Activated CD4-positive, alpha-beta T cell treated with anti-CD3 and anti-CD28 coated beads, Interleukin-2, amount 10 ng/mL, durations not matched to agents 24 days and 14 days (primary cell): ENCODE measurements at regions not wholly inside any gene's neighbourhood (a gene's known extent, or its start where the extent isn't known, plus 50 kb on each side); places are given as distances from the start of the nearest gene placed in this dataset.

Experiments
- DNase-seq: peaks from one replicate; pipeline ENCODE4 v3.0.0; 2022
- H3K27ac Mint-ChIP-seq: one replicate; pipeline ENCODE4 v1.8.0; 2022; ENCODE audit warnings: mild to moderate bottlenecking, mixed read lengths
- H3K27me3 Mint-ChIP-seq: one replicate; pipeline ENCODE4 v1.8.0; 2022; ENCODE audit warnings: mixed read lengths
- H3K36me3 Mint-ChIP-seq: one replicate; pipeline ENCODE4 v1.8.0; 2022; ENCODE audit warnings: low read depth, mild to moderate bottlenecking, mixed read lengths
- H3K4me1 Mint-ChIP-seq: one replicate; pipeline ENCODE4 v1.8.0; 2021; ENCODE audit warnings: mixed read lengths
- H3K4me3 Mint-ChIP-seq: one replicate; pipeline ENCODE4 v1.8.0; 2022; ENCODE audit warnings: mild to moderate bottlenecking, moderate library complexity, mixed read lengths
- H3K9me3 Mint-ChIP-seq: one replicate; pipeline ENCODE4 v1.8.0; 2021; ENCODE audit warnings: mixed read lengths
- intact Hi-C: fragments of 100-400 bp; cut with micrococcal nuclease; formaldehyde crosslinking; loops from one replicate; pipeline ENCODE4 v1.15.1; 2023

GRCh38 chr3:177516158-177517011 lies 319.1 kb upstream of the TBL1XR1 start:
- DNase-seq = no peak
- intact Hi-C loops = no loop called here
- Mint-ChIP-seq H3K9me3 (peaks cover 9% of the 10 kb centered on the region), H3K27me3 (no peaks in the 10 kb centered on the region), H3K4me1 (peaks cover 3% of the 10 kb centered on the region), H3K4me3 (no peak overlapping the region), H3K27ac (no peak overlapping the region), H3K36me3 (no peaks in the 10 kb centered on the region)

DNA sequence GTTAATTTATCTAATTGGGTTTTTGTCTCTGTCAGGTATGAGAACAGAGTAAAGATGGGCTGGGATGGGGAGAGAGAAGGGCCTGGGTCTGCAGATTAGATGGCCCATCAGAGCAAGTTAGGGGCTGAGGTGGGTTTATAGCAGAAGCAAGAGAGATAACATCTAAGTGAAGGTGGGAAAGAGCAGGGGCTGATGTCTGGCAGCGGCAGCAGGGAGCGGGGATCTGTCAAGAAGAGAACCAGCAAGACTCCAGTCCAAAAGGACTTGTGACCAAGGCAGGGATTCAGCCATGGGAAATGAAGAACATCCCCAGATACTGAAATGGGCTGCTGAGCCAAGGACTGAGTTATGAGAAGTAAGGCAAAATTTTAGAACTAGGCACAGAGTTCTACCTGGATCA lies 320.6 kb upstream of the TBL1XR1 start:
- H3K4me3 Mint-ChIP-seq = no peak overlapping the region
- intact Hi-C loops = no loop called here
- H3K4me1 Mint-ChIP-seq = peaks cover under 1% of the 10 kb centered on the region
- H3K27me3 Mint-ChIP-seq = no peaks in the 10 kb centered on the region
- DNase-seq = no peak
- H3K27ac Mint-ChIP-seq = no peak overlapping the region
- H3K9me3 Mint-ChIP-seq = peaks cover 6% of the 10 kb centered on the region
- H3K36me3 Mint-ChIP-seq = no peaks in the 10 kb centered on the region

DNA sequence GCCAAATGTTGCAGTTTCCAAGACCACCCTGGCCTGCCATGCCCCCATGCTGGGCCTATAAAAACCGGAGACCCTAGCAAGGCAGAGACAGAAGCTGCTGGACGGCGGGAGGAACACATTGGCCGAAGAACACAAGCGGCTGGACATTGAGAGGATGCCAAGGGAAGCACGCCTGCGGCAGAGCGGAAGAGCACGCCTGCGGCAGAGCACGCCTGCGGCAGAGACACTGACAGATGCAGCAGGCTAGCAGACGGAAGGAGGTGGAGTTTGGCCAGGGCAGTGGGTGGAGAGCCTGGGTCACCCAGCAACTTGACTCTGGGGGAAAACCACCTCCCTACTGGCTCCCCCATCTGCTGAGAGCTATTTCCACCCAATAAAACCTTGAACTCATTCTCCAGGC lies 322.3 kb upstream of the TBL1XR1 start:
- no peak for DNase-seq
- H3K36me3 Mint-ChIP-seq = no peaks in the 10 kb centered on the region
- H3K4me1 Mint-ChIP-seq = peaks cover 7% of the 10 kb centered on the region
- H3K27me3 Mint-ChIP-seq = no peaks in the 10 kb centered on the region
- H3K4me3 Mint-ChIP-seq = no peak overlapping the region
- intact Hi-C loops = no loop called here
- no peak overlapping the region for H3K27ac Mint-ChIP-seq
- H3K9me3 Mint-ChIP-seq = peaks cover 7% of the 10 kb centered on the region

- intact Hi-C loops = no loop called here
- H3K9me3 Mint-ChIP-seq = peaks cover 16% of the 10 kb centered on the region
- H3K27ac Mint-ChIP-seq = no peak overlapping the region
- no peak overlapping the region for H3K4me3 Mint-ChIP-seq
- DNase-seq = no peak
- H3K36me3 Mint-ChIP-seq = no peaks in the 10 kb centered on the region
- H3K4me1 Mint-ChIP-seq = peaks cover 9% of the 10 kb centered on the region
- no peaks in the 10 kb centered on the region for H3K27me3 Mint-ChIP-seq
These were observed 324.0 kb upstream of the TBL1XR1 start for GRCh38 chr3:177521305-177521704.

DNA sequence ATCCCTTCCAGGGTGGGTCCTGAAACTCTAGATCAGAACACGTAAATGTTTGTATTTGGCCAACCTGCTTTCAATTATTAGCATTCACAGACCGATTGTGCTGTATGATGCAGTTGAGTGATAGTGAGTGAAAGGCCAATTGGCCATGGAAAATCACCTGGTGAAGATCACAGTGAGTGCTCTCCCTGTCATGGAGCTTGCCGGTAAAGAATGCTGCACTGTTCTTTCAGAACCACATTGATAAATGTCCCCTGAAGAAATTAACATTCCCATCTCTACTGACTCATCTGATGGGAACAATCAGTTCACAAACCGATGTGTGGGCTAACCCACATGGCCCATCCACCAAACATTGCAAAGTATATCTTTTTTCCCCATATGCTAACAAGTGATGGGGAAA lies 324.8 kb upstream of the TBL1XR1 start:
- Mint-ChIP-seq H3K36me3 (no peaks in the 10 kb centered on the region), H3K9me3 (peaks cover 16% of the 10 kb centered on the region), H3K27ac (no peak overlapping the region), H3K4me3 (no peak overlapping the region), H3K4me1 (peaks cover 9% of the 10 kb centered on the region), H3K27me3 (no peaks in the 10 kb centered on the region)
- intact Hi-C loops = no loop called here
- no peak for DNase-seq

- Mint-ChIP-seq H3K36me3 (no peaks in the 10 kb centered on the region), H3K4me3 (no peak overlapping the region), H3K27me3 (no peaks in the 10 kb centered on the region), H3K27ac (no peak overlapping the region), H3K9me3 (peaks cover 16% of the 10 kb centered on the region), H3K4me1 (peaks cover 9% of the 10 kb centered on the region)
- intact Hi-C loops = no loop called here
- DNase-seq = no peak
These were observed 325.9 kb upstream of the TBL1XR1 start for GRCh38 chr3:177523067-177523675.

- H3K4me3 Mint-ChIP-seq = no peak overlapping the region
- H3K36me3 Mint-ChIP-seq = no peaks in the 10 kb centered on the region
- no peaks in the 10 kb centered on the region for H3K27me3 Mint-ChIP-seq
- peaks cover 20% of the 10 kb centered on the region for H3K9me3 Mint-ChIP-seq
- no peak for DNase-seq
- intact Hi-C loops = no loop called here
- H3K4me1 Mint-ChIP-seq = peaks cover 15% of the 10 kb centered on the region
- H3K27ac Mint-ChIP-seq = no peak overlapping the region
These were observed 326.7 kb upstream of the TBL1XR1 start for GRCh38 chr3:177523872-177524438.

DNA sequence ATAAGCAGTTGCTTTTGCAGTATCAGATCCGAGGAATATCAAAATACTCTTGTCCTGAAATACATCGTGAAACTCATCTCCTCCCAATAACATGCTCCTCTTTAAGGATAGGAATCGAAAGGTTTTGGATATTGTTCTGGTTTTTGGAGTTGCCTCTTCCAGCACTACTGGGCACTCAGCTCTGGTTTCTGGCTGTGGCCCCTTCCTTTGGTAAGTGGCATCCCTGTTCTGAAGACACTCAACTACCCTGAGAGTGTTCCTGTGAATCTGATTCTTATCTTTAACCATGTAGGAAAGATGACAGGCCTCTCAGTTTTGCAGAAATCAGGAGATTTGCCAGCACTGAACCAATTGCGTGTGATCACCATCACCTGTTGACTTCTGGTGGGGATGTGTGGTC lies 327.5 kb upstream of the TBL1XR1 start:
- intact Hi-C loops = no loop called here

DNA sequence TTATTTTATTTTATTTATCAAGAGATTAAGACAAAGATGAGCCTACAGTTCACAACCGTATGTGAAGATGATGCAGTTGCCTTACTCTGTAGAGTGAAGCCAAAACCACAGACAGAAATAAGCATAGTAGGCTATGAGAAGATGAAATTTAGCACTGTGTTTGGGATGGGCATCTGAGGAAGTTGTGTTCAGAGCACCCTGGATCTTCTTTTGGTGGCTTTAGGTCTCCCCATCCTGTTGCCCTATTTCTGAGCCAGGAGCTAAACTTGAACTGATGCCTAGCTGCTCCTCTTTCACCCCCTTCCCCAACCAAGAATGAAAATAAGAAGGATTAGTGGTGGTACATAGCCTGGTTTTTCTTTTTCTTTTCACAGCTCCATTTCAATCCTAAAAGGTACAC lies 328.1 kb upstream of the TBL1XR1 start:
- Mint-ChIP-seq H3K27me3 (no peaks in the 10 kb centered on the region), H3K4me1 (peaks cover 15% of the 10 kb centered on the region), H3K27ac (no peak overlapping the region), H3K9me3 (peaks cover 16% of the 10 kb centered on the region), H3K36me3 (no peaks in the 10 kb centered on the region), H3K4me3 (no peak overlapping the region)
- intact Hi-C loops = no loop called here
- DNase-seq = no peak

More for the DNA sequence above, 327.5 kb upstream of the TBL1XR1 start:
- Mint-ChIP-seq H3K9me3 (peaks cover 16% of the 10 kb centered on the region), H3K27me3 (no peaks in the 10 kb centered on the region), H3K4me3 (no peak overlapping the region), H3K27ac (no peak overlapping the region), H3K4me1 (peaks cover 15% of the 10 kb centered on the region), H3K36me3 (no peaks in the 10 kb centered on the region)
- DNase-seq = no peak

- intact Hi-C loops = no loop called here
- DNase-seq = no peak
- no peak overlapping the region for H3K27ac Mint-ChIP-seq
- H3K4me3 Mint-ChIP-seq = no peak overlapping the region
- H3K27me3 Mint-ChIP-seq = no peaks in the 10 kb centered on the region
- peaks cover 16% of the 10 kb centered on the region for H3K9me3 Mint-ChIP-seq
- H3K4me1 Mint-ChIP-seq = peaks cover 15% of the 10 kb centered on the region
- no peaks in the 10 kb centered on the region for H3K36me3 Mint-ChIP-seq
These were observed 328.9 kb upstream of the TBL1XR1 start for GRCh38 chr3:177525987-177526712.

DNA sequence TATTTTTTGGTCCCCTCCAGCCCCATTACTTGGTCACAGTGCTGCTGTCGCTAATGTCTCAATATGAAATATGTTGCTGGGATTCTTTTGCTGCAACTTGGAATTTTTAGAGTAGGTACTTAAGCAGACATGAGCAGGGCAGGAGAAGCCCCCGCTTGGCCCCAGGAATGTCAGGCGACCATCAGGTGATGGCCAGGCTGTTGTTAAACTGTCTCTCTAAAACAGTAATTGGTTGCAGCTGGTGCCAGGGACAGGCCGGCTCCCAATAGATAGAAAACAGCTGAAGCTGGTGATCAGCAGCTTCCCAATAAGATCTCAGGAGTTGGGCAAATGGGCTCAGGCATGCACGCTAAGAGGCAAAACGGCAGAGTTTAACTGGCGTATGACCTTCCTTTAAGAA lies 329.9 kb upstream of the TBL1XR1 start:
- H3K9me3 Mint-ChIP-seq = peaks cover 16% of the 10 kb centered on the region
- no peak overlapping the region for H3K27ac Mint-ChIP-seq
- no peaks in the 10 kb centered on the region for H3K27me3 Mint-ChIP-seq
- no peak for DNase-seq
- H3K4me3 Mint-ChIP-seq = no peak overlapping the region
- intact Hi-C loops = no loop called here
- H3K36me3 Mint-ChIP-seq = no peaks in the 10 kb centered on the region
- H3K4me1 Mint-ChIP-seq = peaks cover 15% of the 10 kb centered on the region

DNA sequence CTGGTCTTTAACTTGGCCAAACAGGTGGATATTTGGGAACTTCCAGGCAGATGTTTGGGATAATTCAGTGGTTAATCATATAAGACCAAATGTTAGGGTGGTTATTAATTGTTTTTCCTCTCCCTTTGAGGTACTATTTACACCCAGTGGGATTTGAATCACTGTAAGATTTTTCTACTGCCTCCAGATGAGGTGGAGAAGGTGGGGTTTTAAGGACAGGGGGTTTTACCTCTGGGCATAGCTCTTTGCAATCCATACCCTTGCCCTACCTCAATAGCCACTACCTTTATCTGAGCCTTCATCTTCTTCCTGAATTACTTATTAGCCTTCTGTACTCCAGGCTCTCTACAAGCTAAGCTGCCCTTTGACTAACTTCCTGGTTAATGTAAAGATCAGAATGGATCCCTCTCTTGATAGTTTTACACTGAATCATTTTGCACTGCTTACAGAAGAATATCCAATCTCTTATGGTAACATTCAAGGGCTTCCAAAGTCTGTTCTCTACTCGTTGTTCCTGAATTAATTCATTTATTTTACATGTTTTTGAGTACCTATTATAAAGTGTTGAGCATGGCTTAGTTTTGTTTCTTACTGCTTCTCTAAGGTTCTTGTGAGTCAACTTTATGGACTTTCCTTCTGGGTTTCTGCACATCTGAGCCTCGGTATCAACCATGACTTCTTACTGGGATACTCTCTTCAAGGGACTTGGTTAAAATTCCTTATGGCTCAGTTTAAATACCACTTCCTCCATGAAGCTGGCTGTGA lies 331.2 kb upstream of the TBL1XR1 start:
- H3K4me3 Mint-ChIP-seq = no peak overlapping the region
- H3K36me3 Mint-ChIP-seq = no peaks in the 10 kb centered on the region
- peaks cover 16% of the 10 kb centered on the region for H3K9me3 Mint-ChIP-seq
- H3K27ac Mint-ChIP-seq = no peak overlapping the region
- peaks cover 15% of the 10 kb centered on the region for H3K4me1 Mint-ChIP-seq
- intact Hi-C loops = no loop called here
- no peak for DNase-seq
- H3K27me3 Mint-ChIP-seq = no peaks in the 10 kb centered on the region

DNA sequence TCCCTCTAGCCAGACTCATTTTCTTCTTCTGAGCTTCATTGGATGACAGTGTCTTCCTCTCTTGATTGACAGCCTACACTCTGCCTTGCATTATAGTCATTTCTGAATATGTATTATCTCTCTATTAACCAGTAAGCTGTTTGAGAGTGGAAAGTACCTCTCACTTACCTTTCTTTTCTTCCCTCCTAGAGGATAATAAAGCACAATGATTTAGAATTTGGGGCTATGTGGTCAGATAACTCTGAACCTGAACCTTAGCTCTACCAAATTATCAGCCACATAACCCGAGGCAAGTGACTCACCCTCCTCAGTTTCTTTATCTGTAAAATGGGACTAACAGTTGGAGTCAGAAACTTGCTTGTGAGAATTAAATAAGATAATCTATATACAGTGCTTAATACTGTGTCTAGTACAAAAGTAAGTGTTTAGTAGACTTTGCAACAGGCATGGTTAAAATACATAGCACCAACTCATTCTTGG lies 331.8 kb upstream of the TBL1XR1 start:
- peaks cover 14% of the 10 kb centered on the region for H3K9me3 Mint-ChIP-seq
- no peaks in the 10 kb centered on the region for H3K36me3 Mint-ChIP-seq
- no peak overlapping the region for H3K27ac Mint-ChIP-seq
- intact Hi-C loops = no loop called here
- peaks cover 9% of the 10 kb centered on the region for H3K4me1 Mint-ChIP-seq
- H3K27me3 Mint-ChIP-seq = no peaks in the 10 kb centered on the region
- H3K4me3 Mint-ChIP-seq = no peak overlapping the region
- DNase-seq = no peak
